Activated T-helper 1 cell treated with anti-CD3 and anti-CD28 coated beads, Interleukin-2, amount 50 U/mL, for 16 hours (primary cell): ENCODE measurements at regions not wholly inside any gene's neighbourhood (a gene's known extent, or its start where the extent isn't known, plus 50 kb on each side); places are given as distances from the start of the nearest gene placed in this dataset.
"Not testable (repeated sequence)": the region's sequence is repeated elsewhere in the genome, so short reads cannot be mapped to it uniquely, and the experiment has no call there.

Source experiments
- DNase-seq, 2 donors: peaks; one replicate each; pipeline ENCODE4 v3.0.0-alpha.2; 2020; ENCODE audit warnings: low read depth in 1 of 2, low spot score in 1 of 2

GRCh38 chr13:71304861-71305260, 562.1 kb downstream of the DACH1 start:
- DNase-seq = no peak

DNA sequence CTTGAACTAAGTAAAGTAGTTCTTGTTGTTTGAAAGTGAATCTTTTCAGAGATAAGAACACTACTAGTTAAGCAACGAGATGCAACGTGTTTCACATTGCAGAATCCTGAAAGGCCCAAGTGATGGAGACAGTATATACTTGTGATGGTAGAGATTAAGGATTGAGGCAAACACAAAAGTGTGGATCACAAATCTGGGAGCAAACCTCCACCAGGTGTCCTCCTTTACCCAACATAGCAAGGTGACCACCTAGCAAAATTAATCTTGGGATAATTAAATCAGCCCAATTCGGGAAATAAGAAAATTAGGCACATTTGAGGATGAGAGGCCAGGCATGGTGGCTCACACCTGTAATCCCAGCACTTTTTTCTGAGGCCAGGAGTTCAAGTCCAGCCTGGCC, 563.9 kb downstream of the DACH1 start:
- DNase-seq = no peak

GRCh38 chr13:71300602-71301001, 566.4 kb downstream of the DACH1 start:
- DNase-seq = no peak

- no peak for DNase-seq
Observed at GRCh38 chr13:71291842-71292146, 575.2 kb downstream of the DACH1 start.

- DNase-seq = peak in 1 of 2 donors; percentile 10
Observed at GRCh38 chr13:71290963-71291841, 575.8 kb downstream of the DACH1 start.

GRCh38 chr13:71289980-71290379, 577.0 kb downstream of the DACH1 start:
- DNase-seq = not testable (repeated sequence)

DNA sequence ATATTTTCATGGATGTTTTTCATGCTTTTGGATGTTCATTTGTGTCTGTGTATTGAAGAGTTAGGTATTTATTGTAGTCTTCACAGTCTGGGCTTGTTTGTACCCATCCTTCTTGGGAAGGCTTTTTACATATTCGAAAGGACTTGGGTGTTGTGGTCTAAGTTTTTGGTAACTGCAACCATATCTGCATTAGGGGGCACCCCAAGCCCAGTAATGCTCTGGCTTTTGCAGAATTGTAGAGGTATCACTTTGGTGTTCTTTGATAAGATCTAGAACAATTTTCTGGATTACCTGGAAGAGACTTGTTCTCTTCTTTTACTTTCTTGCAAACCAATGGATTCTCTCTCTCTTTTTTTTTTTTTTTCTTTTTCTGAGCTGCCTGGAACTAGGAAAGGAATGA, 581.3 kb downstream of the DACH1 start:
- DNase-seq = no peak

- DNase-seq = no peak
Observed at GRCh38 chr13:71278512-71278911, 588.5 kb downstream of the DACH1 start.

DNA sequence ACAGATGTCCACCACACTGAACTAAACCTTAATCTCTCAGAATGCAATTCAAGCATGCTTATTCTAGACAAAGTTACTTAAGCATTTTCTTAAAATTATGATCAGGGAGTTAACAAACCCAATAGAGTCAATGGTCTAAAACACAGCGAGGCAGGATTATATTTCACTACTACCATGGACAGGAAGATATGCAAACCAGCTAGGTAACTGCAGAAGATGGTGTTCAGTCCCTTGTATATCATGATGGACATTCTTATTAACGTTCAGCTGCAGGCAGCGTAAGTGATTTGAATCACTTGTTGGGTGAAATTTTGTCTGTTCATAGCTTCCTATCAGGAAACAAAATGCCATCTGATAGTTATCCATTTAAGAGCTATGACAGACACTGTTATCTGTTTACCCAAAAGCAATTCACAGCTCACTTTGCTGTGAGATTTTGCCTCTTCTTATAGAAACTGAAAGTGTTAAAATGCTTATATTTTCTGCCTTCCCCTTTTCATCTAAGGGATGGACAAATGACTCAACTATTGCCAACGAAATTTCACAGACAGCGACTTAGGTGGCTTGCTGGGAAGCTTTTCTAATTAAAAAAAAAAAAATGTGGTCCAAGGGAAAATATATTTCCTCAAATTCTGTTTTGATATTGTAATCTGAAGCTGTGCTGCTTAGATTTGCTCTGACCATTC, 591.9 kb downstream of the DACH1 start:
- no peak for DNase-seq

- no peak for DNase-seq
Observed at GRCh38 chr13:71261256-71261655, 605.7 kb downstream of the DACH1 start.

DNA sequence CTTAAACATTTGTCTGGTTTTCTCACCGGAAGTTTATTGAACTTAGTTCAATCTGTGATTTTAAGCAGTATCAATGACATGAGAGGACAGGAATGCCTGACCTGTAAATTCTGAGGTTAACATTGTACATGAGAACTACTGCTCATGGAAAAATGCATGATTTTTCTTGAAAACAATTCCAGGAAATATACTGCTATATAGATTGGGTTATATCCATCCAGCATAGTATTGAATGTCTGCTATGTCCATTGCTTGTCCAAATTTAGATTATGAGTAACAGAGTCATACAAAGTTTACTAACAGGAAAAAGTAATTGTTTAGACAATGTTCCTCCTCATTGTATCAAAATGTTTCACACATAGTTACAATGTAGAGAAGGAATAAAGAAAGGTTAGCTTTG, 606.8 kb downstream of the DACH1 start:
- DNase-seq = no peak

- DNase-seq = no peak
Observed at GRCh38 chr13:71255633-71256032, 611.4 kb downstream of the DACH1 start.

- DNase-seq = no peak
Observed at GRCh38 chr13:71254384-71254783, 612.6 kb downstream of the DACH1 start.

- no peak for DNase-seq
Observed at GRCh38 chr13:71252184-71252704, 614.8 kb downstream of the DACH1 start.

- no peak for DNase-seq
Observed at GRCh38 chr13:71251292-71251951, 615.6 kb downstream of the DACH1 start.

DNA sequence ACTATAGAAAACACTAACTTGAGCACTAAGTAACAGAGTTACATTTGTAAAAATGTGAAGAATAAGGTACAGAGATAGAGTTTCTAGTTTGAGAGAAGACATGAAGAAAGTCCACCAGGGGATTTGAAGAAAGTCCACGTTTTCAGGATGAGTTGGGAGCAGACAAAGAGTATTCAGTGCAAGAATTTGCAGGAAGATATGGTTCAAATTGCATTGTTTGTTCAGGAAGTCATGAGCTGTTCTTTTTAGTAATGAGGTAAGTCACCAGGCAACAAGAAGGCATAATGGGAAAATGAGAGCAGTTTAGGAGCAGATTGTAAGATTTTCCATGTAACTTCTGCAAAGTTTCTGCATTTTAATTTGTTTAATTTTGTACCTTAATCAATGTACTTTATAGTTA, 618.0 kb downstream of the DACH1 start:
- DNase-seq = no peak

DNA sequence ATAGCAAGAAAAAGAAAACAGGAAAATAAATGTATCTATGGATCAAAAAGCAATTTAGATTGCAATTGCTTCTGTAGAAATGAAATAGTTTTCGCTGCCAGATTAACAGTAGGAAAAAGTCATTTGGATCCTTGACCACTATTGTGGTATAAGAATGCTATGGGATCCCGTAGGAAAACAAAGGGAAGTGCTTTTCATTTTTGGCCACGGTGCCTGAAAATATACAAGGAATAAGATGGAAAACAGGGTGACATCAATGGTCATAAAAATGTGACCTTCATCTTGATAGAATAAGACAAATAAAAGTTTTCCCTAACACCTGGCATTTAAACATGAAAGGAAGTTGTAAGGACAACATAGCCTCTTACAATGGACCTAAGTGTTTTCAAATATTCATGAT, 622.8 kb downstream of the DACH1 start:
- no peak for DNase-seq

DNA sequence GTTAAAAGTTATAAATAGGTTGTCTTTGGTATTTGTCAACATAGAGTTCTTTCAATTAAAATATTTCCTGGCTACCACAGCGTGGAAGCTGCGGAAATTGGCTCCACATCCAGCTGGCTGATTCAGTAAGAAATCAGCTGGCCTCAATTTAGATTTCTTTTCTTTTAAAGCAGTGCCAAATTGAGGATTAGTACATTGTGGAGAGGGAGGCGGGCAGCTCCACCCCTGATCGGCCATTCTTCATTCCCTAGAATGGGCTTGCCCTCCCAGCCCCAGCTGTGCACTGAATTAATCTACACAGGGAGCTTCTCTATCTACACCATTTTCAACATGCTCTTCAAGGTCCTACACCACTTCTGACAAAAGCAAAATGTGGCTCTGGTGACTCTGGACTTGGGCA, 624.8 kb downstream of the DACH1 start:
- DNase-seq = no peak

GRCh38 chr13:71240911-71241310, 626.1 kb downstream of the DACH1 start:
- no peak for DNase-seq

DNA sequence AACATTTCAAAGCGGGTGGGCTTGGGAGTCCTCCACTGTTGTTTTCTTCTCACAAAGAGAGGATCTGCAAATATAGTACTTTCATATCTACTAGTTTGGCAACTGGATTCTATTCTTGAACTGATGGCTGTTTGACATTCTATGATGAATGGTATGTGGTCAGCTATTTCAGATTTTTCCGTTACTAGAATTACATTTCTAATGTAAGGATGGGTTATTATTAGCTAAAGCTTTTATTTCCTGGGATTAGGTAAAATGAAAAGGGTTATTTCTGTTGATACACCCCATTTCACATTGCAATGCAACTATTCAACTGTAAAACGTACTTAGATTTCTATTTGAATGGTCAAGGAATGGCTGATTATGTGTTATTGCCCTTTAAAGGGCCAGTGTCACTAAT, 629.7 kb downstream of the DACH1 start:
- DNase-seq = no peak

DNA sequence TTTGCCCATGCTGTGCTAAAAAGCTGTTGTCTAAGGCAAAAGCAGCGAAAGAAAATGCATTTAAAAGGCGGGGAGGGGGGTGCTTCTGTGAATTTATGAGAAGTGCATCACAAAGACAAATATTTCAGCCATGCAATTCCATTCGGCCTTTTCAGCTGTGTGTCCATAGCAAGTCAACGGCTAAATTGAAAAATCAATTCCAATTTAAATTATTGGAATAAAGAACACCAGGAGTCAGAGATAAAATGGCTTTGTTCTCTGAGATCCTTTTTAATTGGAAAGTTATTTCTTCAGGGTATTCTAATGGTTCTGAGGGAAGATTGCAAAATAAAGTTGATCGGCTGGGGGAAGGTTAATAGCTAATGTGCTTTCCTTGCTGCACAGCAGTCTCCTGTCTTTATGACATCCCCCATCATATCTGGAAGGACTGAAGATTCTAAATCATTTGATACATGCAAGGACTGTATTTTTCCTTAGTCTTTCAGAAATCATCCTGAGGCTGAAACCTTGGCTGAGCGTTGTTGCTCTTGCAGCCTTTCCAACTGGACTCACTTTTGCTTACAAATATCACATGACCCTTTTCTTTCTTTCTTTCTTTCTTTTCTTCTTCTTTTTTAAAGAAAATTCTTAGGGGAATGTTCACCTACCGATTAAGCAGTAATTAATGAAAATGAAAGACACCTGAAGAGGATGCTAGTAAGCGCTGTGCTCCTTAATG, 647.1 kb downstream of the DACH1 start:
- DNase-seq = no peak
